H9 (cell line): ENCODE measurements at regions not wholly inside any gene's neighbourhood (a gene's known extent, or its start where the extent isn't known, plus 50 kb on each side); places are given as distances from the start of the nearest gene placed in this dataset.

ENCODE experiments used
- DNase-seq: peaks from one replicate; pipeline ENCODE4 v3.0.0-alpha.2; 2017
- H2AFZ ChIP-seq: one replicate; pipeline ENCODE4 v1.6.1; 2013; ENCODE audit warnings: mild to moderate bottlenecking, low read length, control low read depth, moderate library complexity
- H2AK5ac ChIP-seq: 2 replicates; pipeline ENCODE4 v1.6.1; 2013; ENCODE audit warnings: low read length, control low read depth, mixed read lengths; ENCODE audit not compliant: insufficient read length
- H2BK120ac ChIP-seq: one replicate; pipeline ENCODE4 v1.6.1; 2013; ENCODE audit warnings: low read depth, mild to moderate bottlenecking, low read length, control low read depth, inconsistent platforms; ENCODE audit not compliant: poor library complexity, severe bottlenecking
- H2BK12ac ChIP-seq: 2 replicates; pipeline ENCODE4 v1.6.1; 2013; ENCODE audit warnings: low read length, control low read depth, mixed read lengths, low read depth; ENCODE audit not compliant: insufficient read length
- H2BK15ac ChIP-seq: 2 replicates; pipeline ENCODE4 v1.6.1; 2013; ENCODE audit warnings: low read depth, low read length, control low read depth
- H2BK20ac ChIP-seq: one replicate; pipeline ENCODE4 v1.6.1; 2013; ENCODE audit warnings: low read depth, mild to moderate bottlenecking, low read length, control low read depth, inconsistent platforms; ENCODE audit not compliant: poor library complexity, severe bottlenecking
- H2BK5ac ChIP-seq: 2 replicates; pipeline ENCODE4 v1.6.1; 2013; ENCODE audit warnings: low read length, control low read depth, mixed read lengths; ENCODE audit not compliant: insufficient read length
- H3K14ac ChIP-seq: 2 replicates; pipeline ENCODE4 v1.6.1; 2013; ENCODE audit warnings: low read length, control low read depth; ENCODE audit not compliant: insufficient read depth
- H3K18ac ChIP-seq: 2 replicates; pipeline ENCODE4 v1.6.1; 2013; ENCODE audit warnings: low read depth, mild to moderate bottlenecking, mixed read lengths, low read length, control low read depth; ENCODE audit not compliant: insufficient read length
- H3K23ac ChIP-seq: 2 replicates; pipeline ENCODE4 v1.6.1; 2013; ENCODE audit warnings: low read length, control low read depth, mixed read lengths, low read depth; ENCODE audit not compliant: insufficient read length
- H3K23me2 ChIP-seq: 2 replicates; pipeline ENCODE4 v1.6.1; 2013; ENCODE audit warnings: low read depth, mild to moderate bottlenecking, mixed read lengths, low read length, control low read depth; ENCODE audit not compliant: insufficient read length, poor library complexity, severe bottlenecking
- H3K27ac ChIP-seq: 2 replicates; pipeline ENCODE4 v1.5.1; 2013; ENCODE audit warnings: low read length, control low read depth, mixed read lengths, low read depth; ENCODE audit not compliant: insufficient read length
- H3K27me3 ChIP-seq: 2 replicates; pipeline ENCODE4 v1.6.1; 2013; ENCODE audit warnings: low read length, control low read depth, inconsistent platforms; ENCODE audit not compliant: insufficient read depth
- H3K4ac ChIP-seq: 2 replicates; pipeline ENCODE4 v1.6.1; 2013; ENCODE audit warnings: low read depth, mild to moderate bottlenecking, control low read depth, inconsistent platforms, low read length, moderate library complexity
- H3K4me1 ChIP-seq: 2 replicates; pipeline ENCODE4 v1.6.1; 2013; ENCODE audit warnings: low read length, control low read depth, inconsistent platforms; ENCODE audit not compliant: insufficient read depth
- H3K4me2 ChIP-seq: 2 replicates; pipeline ENCODE4 v1.6.1; 2013; ENCODE audit warnings: low read length, control low read depth, mixed read lengths; ENCODE audit not compliant: insufficient read length, insufficient read depth
- H3K56ac ChIP-seq: 2 replicates; pipeline ENCODE4 v1.6.1; 2013; ENCODE audit warnings: low read depth, mild to moderate bottlenecking, mixed read lengths, low read length, control low read depth; ENCODE audit not compliant: insufficient read length
- H3K79me1 ChIP-seq: 2 replicates; pipeline ENCODE4 v1.6.1; 2013; ENCODE audit warnings: low read depth, mild to moderate bottlenecking, moderate library complexity, low read length, control low read depth, inconsistent platforms; ENCODE audit not compliant: insufficient read depth, poor library complexity, severe bottlenecking
- H3K79me2 ChIP-seq: 2 replicates; pipeline ENCODE4 v1.6.1; 2013; ENCODE audit warnings: low read length, control low read depth, inconsistent platforms; ENCODE audit not compliant: insufficient read depth
- H3K9ac ChIP-seq: 2 replicates; pipeline ENCODE4 v1.6.1; 2013; ENCODE audit warnings: low read length, control low read depth, mixed read lengths; ENCODE audit not compliant: insufficient read length; ENCODE audit errors: extremely low read depth
- H3K9me3 ChIP-seq: one replicate; pipeline ENCODE4 v1.6.1; 2013; ENCODE audit warnings: low read depth, low read length, inconsistent platforms; ENCODE audit not compliant: control insufficient read depth
- H3T11ph ChIP-seq: one replicate; pipeline ENCODE4 v1.6.1; 2013; ENCODE audit warnings: mild to moderate bottlenecking, low read length, control low read depth, inconsistent platforms
- H4K20me1 ChIP-seq: one replicate; pipeline ENCODE4 v1.6.1; 2013; ENCODE audit not compliant: control insufficient read depth, insufficient read length, insufficient read depth
- H4K5ac ChIP-seq: 2 replicates; pipeline ENCODE4 v1.6.1; 2013; ENCODE audit warnings: low read depth, mild to moderate bottlenecking, mixed read lengths, low read length, control low read depth; ENCODE audit not compliant: insufficient read length
- H4K8ac ChIP-seq: replicated peaks from 2 replicates; pipeline ENCODE4 v1.6.1; 2013; ENCODE audit warnings: low read length, control low read depth, mixed read lengths, low read depth; ENCODE audit not compliant: insufficient read length
- H4K91ac ChIP-seq: 2 replicates; pipeline ENCODE4 v1.6.1; 2013; ENCODE audit warnings: low read depth, mild to moderate bottlenecking, moderate library complexity, mixed read lengths, low read length, control low read depth; ENCODE audit not compliant: insufficient read length
- H3K27ac Mint-ChIP-seq, 3 experiments: 2 replicates in 2 of 3; 3 replicates in 1 of 3; pipeline ENCODE4 v1.8.0; 2020 to 2021; ENCODE audit warnings: mixed read lengths in 3 of 3, mild to moderate bottlenecking in 1 of 3, moderate library complexity in 1 of 3
- H3K27me3 Mint-ChIP-seq: 2 replicates; pipeline ENCODE4 v1.8.0; 2021; ENCODE audit warnings: low read depth, mild to moderate bottlenecking, moderate library complexity, mixed read lengths
- H3K36me3 Mint-ChIP-seq, 3 experiments: 2 replicates in 2 of 3; 3 replicates in 1 of 3; pipeline ENCODE4 v1.8.0; 2020 to 2021; ENCODE audit warnings: low read depth in 3 of 3, mixed read lengths in 3 of 3; ENCODE audit not compliant: insufficient read depth in 1 of 3
- H3K4me1 Mint-ChIP-seq, 2 experiments: 2 replicates each; pipeline ENCODE4 v1.8.0; 2020; ENCODE audit warnings: mixed read lengths in 2 of 2
- H3K4me3 Mint-ChIP-seq, 2 experiments: 2 replicates in 1 of 2; 3 replicates in 1 of 2; pipeline ENCODE4 v1.8.0; 2020 to 2021; ENCODE audit warnings: mild to moderate bottlenecking in 2 of 2, mixed read lengths in 2 of 2, moderate library complexity in 1 of 2
- H3K9me3 Mint-ChIP-seq, 2 experiments: 2 replicates in 1 of 2; 3 replicates in 1 of 2; pipeline ENCODE4 v1.8.0; 2020; ENCODE audit warnings: mild to moderate bottlenecking in 2 of 2, mixed read lengths in 2 of 2, moderate library complexity in 1 of 2
- CTCF ChIP-seq: fragments of 200-600 bp; sonication (generic); conservative IDR thresholded peaks from 3 replicates; pipeline ENCODE4 v1.8.0; 2021; ENCODE audit warnings: antibody characterized with exemption, mild to moderate bottlenecking
- WGBS: extraction: QIAGEN DNeasy Blood & Tissue Kit; methylation state at CpG from one replicate; pipeline ENCODE4 v1.1.7; 2013; ENCODE audit warnings: missing lambda C conversion rate, low lambda C conversion rate, mixed read lengths; ENCODE audit not compliant: insufficient read length; ENCODE audit errors: extremely low coverage; 5-methylcytosine and 5-hydroxymethylcytosine counted together

- H2BK120ac ChIP-seq, result no peak overlapping the region
- H3K9me3 ChIP-seq, result no peaks in the 10 kb centered on the region
- H3K79me2 ChIP-seq, result no peaks in the 10 kb centered on the region
- H3K9ac ChIP-seq, result no peak overlapping the region
- H3K18ac ChIP-seq, result no peak overlapping the region
- Mint-ChIP-seq H3K9me3 (no peaks in the 10 kb centered on the region), H3K27me3 (no peaks in the 10 kb centered on the region), H3K4me1 (no peaks in the 10 kb centered on the region), H3K27ac (no peak overlapping the region; a peak in 1 of 7 replicates), H3K36me3 (no peaks in the 10 kb centered on the region), H3K4me3 (no peak overlapping the region)
- TF ChIP-seq CTCF, result no peak
- no peak overlapping the region for H3K23ac ChIP-seq
- H4K91ac ChIP-seq, result no peak overlapping the region
- no peak overlapping the region for H4K8ac ChIP-seq
- H2BK5ac ChIP-seq, result no peak overlapping the region
- H3K56ac ChIP-seq, result no peak overlapping the region
- no peak for DNase-seq
- H4K20me1 ChIP-seq, result no peaks in the 10 kb centered on the region
- no peak overlapping the region for H3K14ac ChIP-seq
- H3T11ph ChIP-seq, result no peak overlapping the region
- H2BK12ac ChIP-seq, result no peak overlapping the region
- no peak overlapping the region for H2BK15ac ChIP-seq
- no peak overlapping the region for H2AK5ac ChIP-seq
- H3K27me3 ChIP-seq, result no peaks in the 10 kb centered on the region
- no peak overlapping the region for H4K5ac ChIP-seq
- H3K27ac ChIP-seq, result no peak overlapping the region
- no peak overlapping the region for H3K4me2 ChIP-seq
- no peaks in the 10 kb centered on the region for H3K4me1 ChIP-seq
- no peaks in the 10 kb centered on the region for H3K23me2 ChIP-seq
- no peaks in the 10 kb centered on the region for H3K79me1 ChIP-seq
- no CpG with 5 or more reads among the region's 2 CpGs for WGBS
- H3K4ac ChIP-seq, result no peak overlapping the region
- no peak overlapping the region for H2BK20ac ChIP-seq
- H2AFZ ChIP-seq, result no peak overlapping the region
Observed at GRCh38 chr5:98458004-98458403, 315.5 kb upstream of the RGMB start.
